Lung (tissue), 11 donors: ENCODE measurements at regions not wholly inside any gene's neighbourhood (a gene's known extent, or its start where the extent isn't known, plus 50 kb on each side); places are given as distances from the start of the nearest gene placed in this dataset.

Source experiments
- ATAC-seq: fragments of 200-7000 bp; cut with Tn5 transposase; one replicate; pipeline ENCODE4 v1.9.1; 2020; ENCODE audit warnings: moderate number of reproducible peaks; ENCODE audit not compliant: insufficient read depth, low FRiP score
- DNase-seq, 3 donors: peaks; one replicate each; pipeline ENCODE4 v3.0.0-alpha.2; 2013 to 2017
- H3K27ac ChIP-seq, 2 donors: one replicate each; pipeline ENCODE4 v1.5.1; 2013; ENCODE audit warnings: mild to moderate bottlenecking in 2 of 2, moderate library complexity in 2 of 2, control low read depth in 1 of 2, inconsistent platforms in 1 of 2, low read depth in 1 of 2, low read length in 1 of 2
- H3K27me3 ChIP-seq, 3 donors: one replicate each; pipeline ENCODE4 v1.5.1; 2013; ENCODE audit warnings: low read length in 2 of 3; ENCODE audit not compliant: control insufficient read depth in 3 of 3, insufficient read depth in 3 of 3
- H3K36me3 ChIP-seq, 4 donors: one replicate each; pipeline ENCODE4 v1.5.1; 2013; ENCODE audit warnings: low read length in 4 of 4, mild to moderate bottlenecking in 1 of 4, moderate library complexity in 1 of 4; ENCODE audit not compliant: control insufficient read depth in 4 of 4, insufficient read depth in 4 of 4
- H3K4me1 ChIP-seq, 5 donors: one replicate each; pipeline ENCODE4 v1.5.1; 2013; ENCODE audit warnings: low read length in 5 of 5, mild to moderate bottlenecking in 2 of 5, moderate library complexity in 1 of 5; ENCODE audit not compliant: control insufficient read depth in 5 of 5, insufficient read depth in 5 of 5
- H3K4me3 ChIP-seq: one replicate; pipeline ENCODE4 v1.5.1; 2013; ENCODE audit warnings: mild to moderate bottlenecking, control low read depth, moderate library complexity
- H3K9ac ChIP-seq, 2 donors: one replicate each; pipeline ENCODE4 v1.5.1; 2013; ENCODE audit warnings: low read length in 2 of 2, control low read depth in 1 of 2; ENCODE audit not compliant: insufficient read depth in 1 of 2
- H3K9me3 ChIP-seq, 4 donors: one replicate each; pipeline ENCODE4 v1.5.1; 2013; ENCODE audit warnings: low read length in 3 of 4, mild to moderate bottlenecking in 1 of 4, moderate library complexity in 1 of 4; ENCODE audit not compliant: control insufficient read depth in 4 of 4, insufficient read depth in 3 of 4
- CTCF ChIP-seq: IDR thresholded peaks from 2 replicates; pipeline ENCODE4 v1.5.1; 2012; ENCODE audit warnings: mild to moderate bottlenecking; ENCODE audit errors: control extremely low read depth, extremely low read depth
- WGBS, 2 donors: extraction: QIAGEN DNeasy Blood & Tissue Kit; methylation state at CpG; one replicate each; pipeline ENCODE4 v1.1.7; 2013; 5-methylcytosine and 5-hydroxymethylcytosine counted together
- donor health status: control.
- donor health status: control.
- donor health status: Bipolar disorder and iron deficiency.
- donor health status: healthy.
- donor health status: DM: yes; HTN: yes; CAD: no.

DNA sequence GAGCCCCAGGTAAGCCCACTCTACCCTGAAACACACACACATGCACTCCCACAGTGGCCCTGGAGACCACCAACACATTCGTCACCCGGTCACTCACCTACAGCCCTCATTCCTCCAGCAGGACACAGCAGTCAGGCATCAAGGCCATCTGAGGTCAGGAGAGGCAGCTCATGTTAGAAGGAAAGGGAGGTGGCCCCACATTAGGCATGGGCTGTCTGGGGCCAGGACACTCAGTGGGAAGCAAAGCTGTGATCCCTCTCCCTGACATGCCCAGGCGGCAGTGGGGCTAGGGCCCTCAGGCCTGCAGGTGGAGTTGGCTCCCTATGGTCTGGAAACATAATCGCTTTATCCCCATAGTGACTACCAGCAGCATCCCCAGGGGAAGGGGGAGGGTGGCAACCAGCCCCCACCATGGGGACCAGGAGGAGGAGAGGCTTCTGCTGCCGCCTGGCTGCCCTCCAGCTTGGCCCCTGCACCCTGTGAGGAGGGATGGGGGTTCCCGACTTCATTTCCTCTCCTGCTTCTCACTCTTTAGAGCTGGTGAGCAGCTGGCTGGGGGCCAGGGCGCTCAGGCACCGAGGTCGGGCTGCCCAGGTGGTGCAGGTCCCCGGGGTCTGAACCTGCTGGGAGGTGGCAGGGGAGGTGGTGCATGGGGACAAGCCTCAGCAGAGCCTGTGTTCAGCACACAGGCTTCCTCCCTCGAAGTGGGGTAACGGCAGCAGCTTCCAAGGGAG lies 76.6 kb upstream of the CST7 start:
- Histone ChIP-seq H3K4me3 (no peak overlapping the region), H3K36me3 (no peaks in the 10 kb centered on the region), H3K27me3 (no peaks in the 10 kb centered on the region), H3K9me3 (peaks cover 0 to 5% (median 0%) of the 10 kb centered on the region in 4 donors), H3K27ac (no peak overlapping the region), H3K4me1 (peaks cover 0 to 17% (median 0%) of the 10 kb centered on the region in 5 donors), H3K9ac (no peak overlapping the region)
- ATAC-seq, result no peak
- no peak for DNase-seq
- no peak for TF ChIP-seq CTCF
- WGBS, 2 donors, result 40 to 54% methylated on average over 11 to 12 of the region's 12 CpGs

- Histone ChIP-seq H3K36me3 (no peaks in the 10 kb centered on the region), H3K27ac (no peak overlapping the region), H3K4me1 (peaks cover 0 to 17% (median 0%) of the 10 kb centered on the region in 5 donors), H3K9me3 (peaks cover 0 to 5% (median 0%) of the 10 kb centered on the region in 4 donors), H3K27me3 (no peaks in the 10 kb centered on the region), H3K4me3 (no peak overlapping the region), H3K9ac (no peak overlapping the region)
- 61 to 63% methylated on average over 26 of the region's 26 CpGs for WGBS, 2 donors
- no peak for DNase-seq
- ATAC-seq, result no peak
- TF ChIP-seq CTCF, result no peak
These were observed 75.9 kb upstream of the CST7 start for GRCh38 chr20:24873025-24873620.

DNA sequence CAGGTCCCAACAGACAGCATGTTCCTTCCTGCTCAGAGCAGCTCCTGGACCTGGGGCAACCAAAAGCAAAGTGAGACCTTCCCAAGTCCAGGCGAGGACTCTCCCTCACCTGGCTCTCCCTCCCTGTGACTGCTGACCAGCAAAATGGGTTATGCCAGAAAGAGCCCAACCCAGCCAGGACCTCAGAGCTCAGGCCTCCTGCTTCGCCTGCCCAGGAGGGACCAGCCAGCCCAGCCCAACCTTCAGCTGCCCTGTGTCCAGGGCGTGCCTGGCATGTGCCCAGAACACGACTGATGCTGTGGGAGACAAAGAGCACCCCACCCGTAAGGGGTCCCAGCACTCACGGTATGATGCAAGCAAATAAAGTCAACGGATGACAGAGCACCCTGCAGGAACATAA lies 74.0 kb upstream of the CST7 start:
- Histone ChIP-seq H3K9me3 (peaks cover 0 to 7% (median 0%) of the 10 kb centered on the region in 4 donors), H3K9ac (no peak overlapping the region), H3K36me3 (no peaks in the 10 kb centered on the region), H3K27me3 (no peaks in the 10 kb centered on the region), H3K27ac (no peak overlapping the region), H3K4me3 (no peak overlapping the region), H3K4me1 (peaks cover 0 to 17% (median 0%) of the 10 kb centered on the region in 5 donors)
- 80 to 81% methylated on average over 7 of the region's 7 CpGs for WGBS, 2 donors
- DNase-seq (no peak), ATAC-seq (no peak)
- no peak for TF ChIP-seq CTCF
